ENCODE measurements at regions not wholly inside any gene's neighbourhood (a gene's known extent, or its start where the extent isn't known, plus 50 kb on each side); places are given as distances from the start of the nearest gene placed in this dataset.

DNA sequence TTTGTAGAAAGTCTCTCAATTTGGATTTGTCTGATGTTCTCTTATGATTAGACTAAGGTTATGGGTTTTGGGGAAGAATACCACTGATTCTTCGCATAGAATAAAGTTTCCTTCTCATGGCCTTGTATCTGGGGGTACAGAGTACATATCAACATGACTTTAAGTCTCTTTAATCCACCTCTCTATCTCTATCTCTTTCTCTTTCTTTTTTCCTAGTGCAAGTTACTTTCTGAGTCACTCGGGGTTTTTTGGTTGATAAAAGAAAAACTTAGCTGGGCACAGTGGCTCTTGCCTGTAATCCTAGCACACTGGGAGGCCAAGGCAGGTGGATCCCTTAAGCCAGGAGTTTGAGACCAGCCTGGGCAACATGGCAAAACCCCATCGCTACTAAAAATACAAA lies 100.1 kb upstream of the MAP4K3 start:
- in situ Hi-C loops (cut with HindIII; ENCODE audit: low pct_unique_long_range_greater_than_20kb, low sequenced_read_pairs) (no loop called here), intact Hi-C loops (cut with micrococcal nuclease; ENCODE audit: unreplicated experiment) (no loop called here)
- ATAC-seq (no peak), DNase-seq (ENCODE audit: low read depth, low spot score) (no peak)
- no peaks in the 10 kb centered on the region for H3K4me1 ChIP-seq (ENCODE audit: control insufficient read depth, insufficient read depth, low read length)
- H3K9me3 ChIP-seq (ENCODE audit: control insufficient read depth, insufficient read depth, low read depth, low read length), result no peaks in the 10 kb centered on the region
- CTCF ChIA-PET, result no interaction called here
- no peaks in the 10 kb centered on the region for H3K36me3 ChIP-seq (ENCODE audit: control insufficient read depth, insufficient read depth, low read length)
- POLR2A ChIA-PET, result no interaction called here
- no peak for TF ChIP-seq TCF7L2 (IDR thresholded peaks at IDR 0.05; ENCODE audit: low read depth, low read length)
- TF ChIP-seq, protein P1, sequence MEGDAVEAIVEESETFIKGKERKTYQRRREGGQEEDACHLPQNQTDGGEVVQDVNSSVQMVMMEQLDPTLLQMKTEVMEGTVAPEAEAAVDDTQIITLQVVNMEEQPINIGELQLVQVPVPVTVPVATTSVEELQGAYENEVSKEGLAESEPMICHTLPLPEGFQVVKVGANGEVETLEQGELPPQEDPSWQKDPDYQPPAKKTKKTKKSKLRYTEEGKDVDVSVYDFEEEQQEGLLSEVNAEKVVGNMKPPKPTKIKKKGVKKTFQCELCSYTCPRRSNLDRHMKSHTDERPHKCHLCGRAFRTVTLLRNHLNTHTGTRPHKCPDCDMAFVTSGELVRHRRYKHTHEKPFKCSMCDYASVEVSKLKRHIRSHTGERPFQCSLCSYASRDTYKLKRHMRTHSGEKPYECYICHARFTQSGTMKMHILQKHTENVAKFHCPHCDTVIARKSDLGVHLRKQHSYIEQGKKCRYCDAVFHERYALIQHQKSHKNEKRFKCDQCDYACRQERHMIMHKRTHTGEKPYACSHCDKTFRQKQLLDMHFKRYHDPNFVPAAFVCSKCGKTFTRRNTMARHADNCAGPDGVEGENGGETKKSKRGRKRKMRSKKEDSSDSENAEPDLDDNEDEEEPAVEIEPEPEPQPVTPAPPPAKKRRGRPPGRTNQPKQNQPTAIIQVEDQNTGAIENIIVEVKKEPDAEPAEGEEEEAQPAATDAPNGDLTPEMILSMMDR (IDR thresholded peaks at IDR 0.05), result no peak
- TF ChIP-seq SIN3A (IDR thresholded peaks at IDR 0.05; ENCODE audit: borderline replicate concordance, insufficient read depth, low read depth, low read length), result no peak
- TF ChIP-seq, protein P2, sequence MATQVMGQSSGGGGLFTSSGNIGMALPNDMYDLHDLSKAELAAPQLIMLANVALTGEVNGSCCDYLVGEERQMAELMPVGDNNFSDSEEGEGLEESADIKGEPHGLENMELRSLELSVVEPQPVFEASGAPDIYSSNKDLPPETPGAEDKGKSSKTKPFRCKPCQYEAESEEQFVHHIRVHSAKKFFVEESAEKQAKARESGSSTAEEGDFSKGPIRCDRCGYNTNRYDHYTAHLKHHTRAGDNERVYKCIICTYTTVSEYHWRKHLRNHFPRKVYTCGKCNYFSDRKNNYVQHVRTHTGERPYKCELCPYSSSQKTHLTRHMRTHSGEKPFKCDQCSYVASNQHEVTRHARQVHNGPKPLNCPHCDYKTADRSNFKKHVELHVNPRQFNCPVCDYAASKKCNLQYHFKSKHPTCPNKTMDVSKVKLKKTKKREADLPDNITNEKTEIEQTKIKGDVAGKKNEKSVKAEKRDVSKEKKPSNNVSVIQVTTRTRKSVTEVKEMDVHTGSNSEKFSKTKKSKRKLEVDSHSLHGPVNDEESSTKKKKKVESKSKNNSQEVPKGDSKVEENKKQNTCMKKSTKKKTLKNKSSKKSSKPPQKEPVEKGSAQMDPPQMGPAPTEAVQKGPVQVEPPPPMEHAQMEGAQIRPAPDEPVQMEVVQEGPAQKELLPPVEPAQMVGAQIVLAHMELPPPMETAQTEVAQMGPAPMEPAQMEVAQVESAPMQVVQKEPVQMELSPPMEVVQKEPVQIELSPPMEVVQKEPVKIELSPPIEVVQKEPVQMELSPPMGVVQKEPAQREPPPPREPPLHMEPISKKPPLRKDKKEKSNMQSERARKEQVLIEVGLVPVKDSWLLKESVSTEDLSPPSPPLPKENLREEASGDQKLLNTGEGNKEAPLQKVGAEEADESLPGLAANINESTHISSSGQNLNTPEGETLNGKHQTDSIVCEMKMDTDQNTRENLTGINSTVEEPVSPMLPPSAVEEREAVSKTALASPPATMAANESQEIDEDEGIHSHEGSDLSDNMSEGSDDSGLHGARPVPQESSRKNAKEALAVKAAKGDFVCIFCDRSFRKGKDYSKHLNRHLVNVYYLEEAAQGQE (IDR thresholded peaks at IDR 0.05; ENCODE audit: insufficient read depth in 1 of 2, low read depth in 2 of 2, low read length in 1 of 2), result no peak
- TF ChIP-seq POLR2AphosphoS5 (IDR thresholded peaks at IDR 0.05; ENCODE audit: low read depth, low read length), result no peak
- H3K27me3 ChIP-seq (ENCODE audit: control insufficient read depth, insufficient read depth, low read length), result no peaks in the 10 kb centered on the region
- BruUV-seq (replicated peaks), result no TSS peak
- H3K4me3 ChIP-seq (ENCODE audit: low read depth in 2 of 2, low read length in 2 of 2), result no peak overlapping the region
- H3K27ac ChIP-seq (ENCODE audit: low read length), result no peak overlapping the region

DNA sequence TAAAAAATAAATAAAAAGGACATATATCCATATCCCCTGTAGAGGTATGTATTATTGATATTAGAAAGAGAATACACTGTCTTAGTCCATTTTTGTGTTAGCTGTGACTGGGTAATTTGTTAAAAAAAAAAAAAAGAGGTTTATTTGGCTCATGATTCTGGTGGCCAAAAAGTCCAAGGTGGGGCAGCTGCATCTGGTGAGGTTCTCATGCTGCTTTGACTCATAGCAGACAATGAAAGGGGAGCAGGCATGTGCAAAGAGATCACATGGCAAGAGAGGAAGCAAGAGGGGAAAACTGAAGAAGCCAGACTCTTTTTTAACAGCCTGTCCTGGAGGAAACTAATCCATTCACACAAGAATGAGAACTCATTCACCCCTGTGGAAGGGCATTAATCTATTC lies 101.6 kb upstream of the MAP4K3 start:
- DNase-seq (ENCODE audit: low read depth, low spot score), result no peak
- no peak overlapping the region for H3K4me3 ChIP-seq (ENCODE audit: low read depth in 2 of 2, low read length in 2 of 2)
- ATAC-seq, result no peak
- TF ChIP-seq POLR2AphosphoS5 (IDR thresholded peaks at IDR 0.05; ENCODE audit: low read depth, low read length) (no peak), TCF7L2 (IDR thresholded peaks at IDR 0.05; ENCODE audit: low read depth, low read length) (no peak), SIN3A (IDR thresholded peaks at IDR 0.05; ENCODE audit: borderline replicate concordance, insufficient read depth, low read depth, low read length) (no peak)
- TF ChIP-seq, protein P2 (IDR thresholded peaks at IDR 0.05; ENCODE audit: insufficient read depth in 1 of 2, low read depth in 2 of 2, low read length in 1 of 2), result no peak
- TF ChIP-seq, protein P1 (IDR thresholded peaks at IDR 0.05), result no peak
- no peaks in the 10 kb centered on the region for H3K4me1 ChIP-seq (ENCODE audit: control insufficient read depth, insufficient read depth, low read length)
- no TSS peak for BruUV-seq (replicated peaks)
- H3K27ac ChIP-seq (ENCODE audit: low read length), result no peak overlapping the region
- in situ Hi-C loops (cut with HindIII; ENCODE audit: low pct_unique_long_range_greater_than_20kb, low sequenced_read_pairs), result no loop called here
- no peaks in the 10 kb centered on the region for H3K9me3 ChIP-seq (ENCODE audit: control insufficient read depth, insufficient read depth, low read depth, low read length)
- CTCF ChIA-PET, result no interaction called here
- no peaks in the 10 kb centered on the region for H3K36me3 ChIP-seq (ENCODE audit: control insufficient read depth, insufficient read depth, low read length)
- intact Hi-C loops (cut with micrococcal nuclease; ENCODE audit: unreplicated experiment), result no loop called here
- no peaks in the 10 kb centered on the region for H3K27me3 ChIP-seq (ENCODE audit: control insufficient read depth, insufficient read depth, low read length)
- POLR2A ChIA-PET, result no interaction called here

Measured in Panc1 (cell line).